Fibroblast of lung (primary cell): ENCODE measurements at regions not wholly inside any gene's neighbourhood (a gene's known extent, or its start where the extent isn't known, plus 50 kb on each side); places are given as distances from the start of the nearest gene placed in this dataset.
A peak's percentile ranks its signal among the peaks of the same experiment; 100 is the strongest.

Experiments
- DNase-seq, 2 donors: peaks; one replicate each; pipeline versions ENCODE4 v3.0.0 to v3.0.0-alpha.2; 2010; ENCODE audit warnings: low read depth in 2 of 2
- H2AFZ ChIP-seq: 2 replicates; pipeline ENCODE4 v1.5.1; 2012; ENCODE audit warnings: low read length, control low read depth, inconsistent platforms
- H3K27ac ChIP-seq: 2 replicates; pipeline ENCODE4 v1.5.1; 2011; ENCODE audit warnings: low read length, control low read depth; ENCODE audit not compliant: insufficient read depth
- H3K27me3 ChIP-seq: 2 replicates; pipeline ENCODE4 v1.5.1; 2011; ENCODE audit warnings: mild to moderate bottlenecking, low read length; ENCODE audit not compliant: control insufficient read depth, insufficient read depth
- H3K36me3 ChIP-seq: 2 replicates; pipeline ENCODE4 v1.5.1; 2011; ENCODE audit warnings: low read length; ENCODE audit not compliant: control insufficient read depth, insufficient read depth
- H3K4me1 ChIP-seq: 2 replicates; pipeline ENCODE4 v1.5.1; 2011; ENCODE audit warnings: low read length; ENCODE audit not compliant: control insufficient read depth, insufficient read depth; ENCODE audit errors: extremely low read depth
- H3K4me2 ChIP-seq: 2 replicates; pipeline ENCODE4 v1.5.1; 2011; ENCODE audit warnings: low read length, control low read depth; ENCODE audit not compliant: insufficient read depth; ENCODE audit errors: extremely low read depth
- H3K4me3 ChIP-seq, 4 experiments: fragments of 200-600 bp in 1 of 4; sonication (generic) in 1 of 4; replicated peaks in 1 of 4; 2 replicates each; pipeline ENCODE4 v1.5.1; 2011 to 2016; ENCODE audit warnings: low read length in 4 of 4, low read depth in 3 of 4, mild to moderate bottlenecking in 3 of 4, control low read depth in 2 of 4, inconsistent platforms in 1 of 4, mixed read lengths in 1 of 4; ENCODE audit not compliant: insufficient read depth in 1 of 4; ENCODE audit errors: control extremely low read depth in 1 of 4
- H3K79me2 ChIP-seq: 2 replicates; pipeline ENCODE4 v1.5.1; 2012; ENCODE audit warnings: mild to moderate bottlenecking, low read length, inconsistent platforms; ENCODE audit not compliant: control insufficient read depth, insufficient read depth
- H3K9ac ChIP-seq: 2 replicates; pipeline ENCODE4 v1.5.1; 2011; ENCODE audit warnings: mild to moderate bottlenecking, low read length, control low read depth; ENCODE audit not compliant: insufficient read depth
- H3K9me3 ChIP-seq: 2 replicates; pipeline ENCODE4 v1.5.1; 2012; ENCODE audit warnings: low read depth, low read length; ENCODE audit not compliant: control insufficient read depth, insufficient read depth
- H4K20me1 ChIP-seq: 2 replicates; pipeline ENCODE4 v1.5.1; 2011; ENCODE audit warnings: low read length; ENCODE audit not compliant: control insufficient read depth, insufficient read depth; ENCODE audit errors: extremely low read depth
- CTCF ChIP-seq, 2 donors: IDR thresholded peaks in 1 of 2; conservative IDR thresholded peaks in 1 of 2; 1 replicate in 1 of 2; 2 replicates in 1 of 2; pipeline ENCODE4 v1.5.1; 2011 to 2012; ENCODE audit warnings: low read length in 2 of 2, control low read depth in 1 of 2, inconsistent platforms in 1 of 2, low read depth in 1 of 2, mild to moderate bottlenecking in 1 of 2
- EZH2 ChIP-seq: IDR thresholded peaks from 2 replicates; pipeline ENCODE4 v1.5.1; 2012; ENCODE audit warnings: low read length, control low read depth, mild to moderate bottlenecking; ENCODE audit errors: missing control alignments

- TF ChIP-seq EZH2 = no peak
- TF ChIP-seq CTCF (conservative IDR thresholded peaks at IDR 0.05 in 1 of 2, IDR thresholded peaks at IDR 0.05 in 1 of 2; ENCODE audit: low read depth in 1 of 2, low read length in 2 of 2) = no peak
- H3K27ac ChIP-seq = no peak overlapping the region
Measured at GRCh38 chr5:74294231-74294705, 346.3 kb downstream of the ENC1 start.

GRCh38 chr5:74293182-74293581 lies 347.3 kb downstream of the ENC1 start:
- Histone ChIP-seq H3K4me2 (no peak overlapping the region), H2AFZ (no peak overlapping the region), H3K27me3 (no peaks in the 10 kb centered on the region), H3K9ac (no peak overlapping the region), H3K4me1 (no peaks in the 10 kb centered on the region), H3K4me3 (no peak overlapping the region), H3K79me2 (no peaks in the 10 kb centered on the region), H3K36me3 (no peaks in the 10 kb centered on the region), H4K20me1 (no peaks in the 10 kb centered on the region), H3K9me3 (no peaks in the 10 kb centered on the region), H3K27ac (no peak overlapping the region)
- no peak for TF ChIP-seq CTCF (conservative IDR thresholded peaks at IDR 0.05 in 1 of 2, IDR thresholded peaks at IDR 0.05 in 1 of 2; ENCODE audit: low read depth in 1 of 2, low read length in 2 of 2)
- TF ChIP-seq EZH2 = no peak
- DNase-seq = no peak

More at GRCh38 chr5:74294231-74294705, 346.3 kb downstream of the ENC1 start:
- no peak overlapping the region for H3K9ac ChIP-seq
- no peaks in the 10 kb centered on the region for H3K79me2 ChIP-seq
- H3K27me3 ChIP-seq = no peaks in the 10 kb centered on the region
- H4K20me1 ChIP-seq = no peaks in the 10 kb centered on the region
- no peaks in the 10 kb centered on the region for H3K9me3 ChIP-seq
- H3K4me1 ChIP-seq = no peaks in the 10 kb centered on the region
- no peak overlapping the region for H3K4me3 ChIP-seq
- no peaks in the 10 kb centered on the region for H3K36me3 ChIP-seq
- peak in 1 of 2 donors; percentile 65 for DNase-seq
- H2AFZ ChIP-seq = no peak overlapping the region
- no peak overlapping the region for H3K4me2 ChIP-seq

DNA sequence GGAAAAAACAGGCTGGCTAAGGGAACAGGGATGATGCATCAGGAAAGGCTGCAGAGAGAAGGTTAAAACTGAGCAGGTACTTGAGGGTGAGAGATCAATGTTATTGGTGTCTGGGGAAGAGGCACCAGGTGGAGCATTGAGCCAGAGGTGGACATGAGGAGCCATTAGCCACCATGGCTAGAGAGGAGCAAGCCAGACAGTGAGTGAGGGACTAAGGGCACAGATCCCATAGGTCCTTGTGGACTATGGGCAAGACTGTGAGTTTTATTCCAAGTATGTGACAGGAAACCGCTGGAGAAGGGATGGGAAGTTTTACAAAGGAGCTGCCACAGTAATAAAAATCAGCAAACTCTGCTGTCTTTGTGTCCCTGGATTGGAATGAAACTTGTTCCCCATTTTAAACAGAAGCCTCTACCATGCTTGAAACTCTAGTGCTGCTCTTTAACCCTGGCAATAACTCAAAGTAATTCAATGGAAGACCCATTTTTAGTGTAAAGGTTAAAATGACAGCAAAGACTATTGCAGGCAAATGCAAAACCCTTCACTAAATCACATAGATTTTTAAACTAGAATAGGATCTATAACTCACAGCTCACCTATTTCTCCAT lies 349.8 kb downstream of the ENC1 start:
- H2AFZ ChIP-seq = no peak overlapping the region
- no peaks in the 10 kb centered on the region for H3K9me3 ChIP-seq

More for the DNA sequence above, 349.8 kb downstream of the ENC1 start:
- Histone ChIP-seq H3K79me2 (no peaks in the 10 kb centered on the region), H3K4me3 (no peak overlapping the region), H3K4me2 (no peak overlapping the region), H3K27ac (no peak overlapping the region), H3K4me1 (no peaks in the 10 kb centered on the region), H3K27me3 (no peaks in the 10 kb centered on the region), H3K9ac (no peak overlapping the region), H4K20me1 (no peaks in the 10 kb centered on the region), H3K36me3 (no peaks in the 10 kb centered on the region)
- TF ChIP-seq EZH2 = no peak
- no peak for TF ChIP-seq CTCF (conservative IDR thresholded peaks at IDR 0.05 in 1 of 2, IDR thresholded peaks at IDR 0.05 in 1 of 2; ENCODE audit: low read depth in 1 of 2, low read length in 2 of 2)
- no peak for DNase-seq
